Heart left ventricle (tissue), 16 donors: ENCODE measurements at regions not wholly inside any gene's neighbourhood (a gene's known extent, or its start where the extent isn't known, plus 50 kb on each side); places are given as distances from the start of the nearest gene placed in this dataset.

Experiments used
- ATAC-seq, 4 donors: fragments of 200-7000 bp; cut with Tn5 transposase; one replicate each; pipeline ENCODE4 v1.9.1; 2020 to 2022; ENCODE audit warnings: moderate library complexity in 4 of 4, mild to moderate bottlenecking in 3 of 4, moderate number of reproducible peaks in 1 of 4
- DNase-seq, 5 donors: peaks; one replicate each; pipeline ENCODE4 v3.0.0-alpha.2; 2020
- H3K27ac ChIP-seq, 12 donors: fragments of 200-600 bp; sonication (generic) in 4 of 12; one replicate each; pipeline versions ENCODE4 v1.5.0 to v1.8.0; 2016 to 2022; ENCODE audit warnings: mild to moderate bottlenecking in 2 of 12
- H3K27me3 ChIP-seq, 9 donors: fragments of 200-600 bp; sonication (generic) in 2 of 9; one replicate each; pipeline versions ENCODE4 v1.5.1 to v1.8.0; 2016 to 2022; ENCODE audit warnings: mild to moderate bottlenecking in 3 of 9
- H3K36me3 ChIP-seq, 9 donors: fragments of 200-600 bp; sonication (generic) in 2 of 9; one replicate each; pipeline versions ENCODE4 v1.5.0 to v1.8.0; 2018 to 2022; ENCODE audit warnings: mild to moderate bottlenecking in 2 of 9
- H3K4me1 ChIP-seq, 12 donors: fragments of 200-600 bp; sonication (generic) in 4 of 12; one replicate each; pipeline versions ENCODE4 v1.5.0 to v1.8.0; 2016 to 2022; ENCODE audit warnings: mild to moderate bottlenecking in 3 of 12
- H3K4me3 ChIP-seq, 12 donors: fragments of 200-600 bp; sonication (generic) in 4 of 12; one replicate each; pipeline versions ENCODE4 v1.5.0 to v1.8.0; 2017 to 2022; ENCODE audit warnings: mild to moderate bottlenecking in 9 of 12, moderate library complexity in 4 of 12
- H3K9me3 ChIP-seq, 12 donors: fragments of 200-600 bp; sonication (generic) in 4 of 12; one replicate each; pipeline versions ENCODE4 v1.5.0 to v1.8.0; 2016 to 2022; ENCODE audit warnings: mild to moderate bottlenecking in 1 of 12
- CTCF ChIP-seq, 12 donors: fragments of 200-600 bp; sonication (generic) in 4 of 12; IDR thresholded peaks; one replicate each; pipeline versions ENCODE4 v1.5.0 to v1.8.0; 2018 to 2022; ENCODE audit warnings: antibody characterized with exemption in 12 of 12, mild to moderate bottlenecking in 5 of 12
- POLR2A ChIP-seq, 2 donors: fragments of 450-650 bp; IDR thresholded peaks; one replicate each; pipeline ENCODE4 v1.6.1; 2017; ENCODE audit warnings: antibody characterized with exemption in 2 of 2, mild to moderate bottlenecking in 2 of 2, moderate library complexity in 2 of 2
- WGBS, 4 donors: extraction: QIAGEN DNeasy Blood & Tissue Kit in 2 of 4; methylation state at CpG; one replicate each; pipeline versions ENCODE4 v1.1.5 to v1.1.7; 2013 to 2018; 5-methylcytosine and 5-hydroxymethylcytosine counted together
- intact Hi-C, 10 donors: fragments of 100-400 bp; cut with DNase I; formaldehyde crosslinking; loops; one replicate each; pipeline versions ENCODE4 v1.11.1 to v1.14.2; 2022
- donor health status: ischemic (EF 13 %, LVEDD 7.1; RV severe dilation, severe dysfunction).
- donor health status: healthy with polysubstance abuse.
- donor health status: DM: no; HTN: yes; CAD: no.
- donor health status: DM: no; HTN: no; CAD: no.
- donor health status: ischemic (EF 25% LVEDD 6.9; RV normal size, moderate dysfunction).
- donor health status: ischemic (EF 25% LVEDD 5.7; RV mildly dilated, moderate dysfunction).
- donor health status: healthy.
- donor health status: DM: yes; HTN: yes; CAD: no.
- donor health status: ischemic (EF 35%, LVEDD 5.7; RV mildly dilated, moderate dysfunction).
- donor health status: nonischemic (EF 11% LVEDD 7.7; RV severe dilation, severe dysfunction).
- donor health status: DM: yes; HTN: yes; CAD: no.
- donor health status: PGD.
- donor health status: ischemic (EF 29% LVEDD 5.4; RV normal size, mild dysfunction).
- donor health status: nonischemic (EF 23%, LVEDD 6.1; RV moderate dilation, normal function).

DNA sequence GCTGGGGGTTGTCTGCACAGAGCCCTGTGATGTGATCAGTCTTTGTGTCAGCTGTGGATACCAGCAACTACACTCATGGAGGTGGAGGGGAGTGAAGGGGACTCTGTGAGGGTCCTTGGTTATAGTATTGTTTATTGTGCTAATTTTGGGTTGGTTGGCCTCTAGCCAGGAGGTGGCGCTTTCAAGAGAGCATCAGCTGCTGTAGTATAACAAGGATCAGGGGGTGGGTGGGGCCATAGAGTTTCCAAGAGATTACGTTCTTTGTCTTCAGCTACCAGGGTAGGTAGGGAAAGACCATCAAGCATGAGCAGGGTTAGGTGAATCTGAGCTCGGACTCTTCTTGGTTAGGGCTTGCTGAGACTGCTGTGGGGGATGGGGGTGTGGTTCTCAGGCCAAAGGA, 97.1 kb upstream of the HS3ST3A1 start:
- Histone ChIP-seq H3K4me3 (no peak overlapping the region), H3K9me3 (peaks cover 0 to 23% (median 0%) of the 10 kb centered on the region in 12 donors), H3K36me3 (no peaks in the 10 kb centered on the region), H3K27ac (no peak overlapping the region), H3K27me3 (no peaks in the 10 kb centered on the region), H3K4me1 (no peaks in the 10 kb centered on the region)
- intact Hi-C loops: no loop called here
- 77 to 87% (median 84%) methylated on average over 3 of the region's 3 CpGs for WGBS, 4 donors
- no peak for ATAC-seq
- TF ChIP-seq POLR2A (IDR thresholded peaks at IDR 0.05): no peak
- no peak for TF ChIP-seq CTCF (IDR thresholded peaks at IDR 0.05)
- no peak for DNase-seq

GRCh38 chr17:13699261-13699660, 97.5 kb upstream of the HS3ST3A1 start:
- intact Hi-C loops: no loop called here
- H3K27me3 ChIP-seq: no peaks in the 10 kb centered on the region
- H3K36me3 ChIP-seq: no peaks in the 10 kb centered on the region
- no peak overlapping the region for H3K27ac ChIP-seq
- H3K4me3 ChIP-seq: no peak overlapping the region
- no peak for TF ChIP-seq POLR2A (IDR thresholded peaks at IDR 0.05)
- TF ChIP-seq CTCF (IDR thresholded peaks at IDR 0.05): no peak
- ATAC-seq (no peak), DNase-seq (no peak)
- no peaks in the 10 kb centered on the region for H3K4me1 ChIP-seq
- WGBS, 4 donors: 62 to 80% (median 73%) methylated on average over 2 of the region's 2 CpGs
- peaks cover 0 to 22% (median 0%) of the 10 kb centered on the region in 12 donors for H3K9me3 ChIP-seq

GRCh38 chr17:13702266-13702665, 100.5 kb upstream of the HS3ST3A1 start:
- ATAC-seq (no peak), DNase-seq (no peak)
- 75 to 83% (median 77%) methylated on average over 1 of the region's 1 CpG for WGBS, 4 donors
- Histone ChIP-seq H3K27me3 (no peaks in the 10 kb centered on the region), H3K4me1 (no peaks in the 10 kb centered on the region), H3K27ac (no peak overlapping the region), H3K36me3 (no peaks in the 10 kb centered on the region), H3K4me3 (no peak overlapping the region), H3K9me3 (peaks cover 0 to 15% (median 0%) of the 10 kb centered on the region in 12 donors)
- intact Hi-C loops: no loop called here
- TF ChIP-seq POLR2A (IDR thresholded peaks at IDR 0.05): no peak

DNA sequence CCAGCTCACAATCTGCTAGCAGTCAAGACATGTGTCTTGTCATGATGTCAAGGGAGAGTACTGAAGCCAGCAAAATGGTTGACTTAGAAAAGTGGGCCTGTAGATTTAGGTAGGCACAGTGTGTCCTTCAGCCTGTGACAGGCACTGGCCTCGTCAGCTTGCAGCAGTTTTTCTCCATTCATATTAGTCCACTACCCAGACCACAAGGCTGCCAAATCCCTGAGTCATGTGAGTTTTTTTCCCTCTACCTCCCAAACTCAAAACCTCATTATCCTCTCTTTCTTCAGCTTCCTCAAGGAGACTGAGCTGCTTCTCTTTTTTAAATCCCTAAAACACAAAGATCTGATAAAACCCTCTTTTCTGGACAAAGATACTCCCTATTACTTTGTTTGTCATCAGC, 102.6 kb upstream of the HS3ST3A1 start:
- ATAC-seq (no peak), DNase-seq (no peak)
- H3K27ac ChIP-seq: no peak overlapping the region
- H3K27me3 ChIP-seq: no peaks in the 10 kb centered on the region
- TF ChIP-seq POLR2A (IDR thresholded peaks at IDR 0.05) (no peak), CTCF (IDR thresholded peaks at IDR 0.05) (no peak)
- no peaks in the 10 kb centered on the region for H3K9me3 ChIP-seq
- no peaks in the 10 kb centered on the region for H3K36me3 ChIP-seq
- 35 to 54% (median 52%) methylated on average over 1 of the region's 1 CpG for WGBS, 4 donors
- intact Hi-C loops: no loop called here
- H3K4me1 ChIP-seq: no peaks in the 10 kb centered on the region
- H3K4me3 ChIP-seq: no peak overlapping the region

DNA sequence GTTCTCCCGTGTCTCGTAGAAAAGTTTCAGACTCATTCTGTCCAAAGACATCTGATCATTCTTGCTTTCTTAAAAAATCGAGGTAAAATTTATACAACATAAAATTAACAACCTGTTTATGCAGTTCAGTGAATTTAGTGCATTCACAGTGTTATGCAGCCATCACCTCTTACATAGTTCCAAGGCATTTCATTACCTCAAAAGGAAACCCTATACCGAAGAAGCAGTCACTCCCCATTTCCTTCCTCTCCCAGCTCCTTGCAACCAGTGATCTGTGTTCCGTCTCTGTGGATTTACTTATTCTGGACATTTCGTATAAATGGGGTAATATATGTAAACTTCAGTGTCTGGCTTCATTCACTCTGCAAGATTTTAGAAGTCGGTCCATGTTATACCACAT, 103.5 kb upstream of the HS3ST3A1 start:
- WGBS, 4 donors: 59 to 74% (median 72%) methylated on average over 7 of the region's 7 CpGs
- TF ChIP-seq CTCF (IDR thresholded peaks at IDR 0.05) (no peak), POLR2A (IDR thresholded peaks at IDR 0.05) (no peak)
- H3K4me1 ChIP-seq: no peaks in the 10 kb centered on the region

More for the DNA sequence above, 103.5 kb upstream of the HS3ST3A1 start:
- no peak for DNase-seq
- Histone ChIP-seq H3K9me3 (no peaks in the 10 kb centered on the region), H3K4me3 (no peak overlapping the region), H3K27ac (no peak overlapping the region), H3K27me3 (no peaks in the 10 kb centered on the region), H3K36me3 (no peaks in the 10 kb centered on the region)
- ATAC-seq: no peak
- intact Hi-C loops: no loop called here
